WERI-Rb-1 (cell line): ENCODE measurements at regions not wholly inside any gene's neighbourhood (a gene's known extent, or its start where the extent isn't known, plus 50 kb on each side); places are given as distances from the start of the nearest gene placed in this dataset.
A peak's percentile ranks its signal among the peaks of the same experiment; 100 is the strongest.

Experiments used
- DNase-seq: peaks from one replicate; pipeline ENCODE4 v3.0.0-alpha.2; 2020
- H3K27ac ChIP-seq: fragments of 250-450 bp; sonication (Bioruptor Pico); 2 replicates; pipeline ENCODE4 v1.5.1; 2020; ENCODE audit warnings: mild to moderate bottlenecking, moderate library complexity
- H3K27me3 ChIP-seq: fragments of 250-450 bp; sonication (Bioruptor Pico); 2 replicates; pipeline ENCODE4 v1.5.1; 2021; ENCODE audit warnings: mild to moderate bottlenecking, low read depth, moderate library complexity; ENCODE audit not compliant: insufficient read depth, severe bottlenecking
- H3K36me3 ChIP-seq: fragments of 250-450 bp; sonication (Bioruptor Pico); 2 replicates; pipeline ENCODE4 v1.5.1; 2020; ENCODE audit warnings: mild to moderate bottlenecking, moderate library complexity
- H3K4me3 ChIP-seq: 2 replicates; pipeline ENCODE4 v1.5.1; 2011; ENCODE audit warnings: low read depth, mild to moderate bottlenecking, control low read depth, low read length
- H3K9me3 ChIP-seq: fragments of 250-450 bp; sonication (Bioruptor Pico); 2 replicates; pipeline ENCODE4 v1.5.1; 2021; ENCODE audit warnings: mild to moderate bottlenecking, moderate library complexity; ENCODE audit not compliant: severe bottlenecking
- TF ChIP-seq, protein P1 (sequence below): IDR thresholded peaks from 2 replicates; pipeline ENCODE4 v1.5.1; 2011; ENCODE audit warnings: low read depth, mild to moderate bottlenecking, control low read depth, inconsistent platforms, low read length

DNA sequence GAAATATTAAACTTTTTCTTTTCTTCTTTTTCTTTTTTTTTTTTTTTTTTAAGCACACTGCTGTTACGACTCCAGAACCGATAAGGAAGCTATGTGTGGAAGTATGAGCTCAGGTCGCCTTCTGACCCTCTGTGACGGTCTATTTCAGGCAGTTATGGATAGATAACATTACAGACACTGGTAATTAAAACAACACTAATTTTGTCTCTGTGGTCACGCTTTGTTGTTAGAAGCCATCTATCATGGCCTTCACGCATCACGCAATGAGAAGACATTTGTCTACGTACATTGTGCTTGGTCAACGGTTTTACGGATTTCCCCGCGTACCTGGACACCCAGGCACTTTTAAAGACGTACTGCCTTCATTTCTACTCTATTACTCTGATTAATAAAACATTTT lies 306.0 kb upstream of the ZNF507 start:
- no peak for DNase-seq
- no peaks in the 10 kb centered on the region for H3K27me3 ChIP-seq
- H3K27ac ChIP-seq, result no peak overlapping the region
- no peaks in the 10 kb centered on the region for H3K36me3 ChIP-seq
- H3K4me3 ChIP-seq, result no peak overlapping the region
- no peaks in the 10 kb centered on the region for H3K9me3 ChIP-seq
- TF ChIP-seq, protein P1, sequence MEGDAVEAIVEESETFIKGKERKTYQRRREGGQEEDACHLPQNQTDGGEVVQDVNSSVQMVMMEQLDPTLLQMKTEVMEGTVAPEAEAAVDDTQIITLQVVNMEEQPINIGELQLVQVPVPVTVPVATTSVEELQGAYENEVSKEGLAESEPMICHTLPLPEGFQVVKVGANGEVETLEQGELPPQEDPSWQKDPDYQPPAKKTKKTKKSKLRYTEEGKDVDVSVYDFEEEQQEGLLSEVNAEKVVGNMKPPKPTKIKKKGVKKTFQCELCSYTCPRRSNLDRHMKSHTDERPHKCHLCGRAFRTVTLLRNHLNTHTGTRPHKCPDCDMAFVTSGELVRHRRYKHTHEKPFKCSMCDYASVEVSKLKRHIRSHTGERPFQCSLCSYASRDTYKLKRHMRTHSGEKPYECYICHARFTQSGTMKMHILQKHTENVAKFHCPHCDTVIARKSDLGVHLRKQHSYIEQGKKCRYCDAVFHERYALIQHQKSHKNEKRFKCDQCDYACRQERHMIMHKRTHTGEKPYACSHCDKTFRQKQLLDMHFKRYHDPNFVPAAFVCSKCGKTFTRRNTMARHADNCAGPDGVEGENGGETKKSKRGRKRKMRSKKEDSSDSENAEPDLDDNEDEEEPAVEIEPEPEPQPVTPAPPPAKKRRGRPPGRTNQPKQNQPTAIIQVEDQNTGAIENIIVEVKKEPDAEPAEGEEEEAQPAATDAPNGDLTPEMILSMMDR, result no peak

DNA sequence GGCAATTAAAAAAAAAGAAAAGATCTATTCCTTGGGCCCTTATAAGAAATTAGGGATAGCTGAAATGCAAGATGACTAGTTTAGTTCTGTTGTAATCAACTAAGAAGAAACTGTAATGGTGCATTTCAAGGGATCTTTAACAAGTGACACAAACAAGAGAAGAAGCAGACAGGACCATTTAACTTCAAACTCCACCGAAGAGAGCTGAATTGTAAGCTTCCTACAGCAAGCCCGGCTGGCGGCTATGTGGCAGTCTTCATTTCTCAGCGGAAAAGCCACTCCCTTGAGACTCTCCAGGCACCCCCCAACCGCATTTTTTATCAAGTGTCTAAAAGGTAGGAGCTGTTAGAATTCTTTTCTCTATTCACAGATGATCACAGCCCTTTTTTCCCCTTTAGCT lies 305.2 kb upstream of the ZNF507 start:
- TF ChIP-seq, protein P1, result no peak
- no peaks in the 10 kb centered on the region for H3K9me3 ChIP-seq
- H3K36me3 ChIP-seq, result no peaks in the 10 kb centered on the region
- DNase-seq, result no peak
- H3K27me3 ChIP-seq, result no peaks in the 10 kb centered on the region
- no peak overlapping the region for H3K4me3 ChIP-seq
- H3K27ac ChIP-seq, result no peak overlapping the region

DNA sequence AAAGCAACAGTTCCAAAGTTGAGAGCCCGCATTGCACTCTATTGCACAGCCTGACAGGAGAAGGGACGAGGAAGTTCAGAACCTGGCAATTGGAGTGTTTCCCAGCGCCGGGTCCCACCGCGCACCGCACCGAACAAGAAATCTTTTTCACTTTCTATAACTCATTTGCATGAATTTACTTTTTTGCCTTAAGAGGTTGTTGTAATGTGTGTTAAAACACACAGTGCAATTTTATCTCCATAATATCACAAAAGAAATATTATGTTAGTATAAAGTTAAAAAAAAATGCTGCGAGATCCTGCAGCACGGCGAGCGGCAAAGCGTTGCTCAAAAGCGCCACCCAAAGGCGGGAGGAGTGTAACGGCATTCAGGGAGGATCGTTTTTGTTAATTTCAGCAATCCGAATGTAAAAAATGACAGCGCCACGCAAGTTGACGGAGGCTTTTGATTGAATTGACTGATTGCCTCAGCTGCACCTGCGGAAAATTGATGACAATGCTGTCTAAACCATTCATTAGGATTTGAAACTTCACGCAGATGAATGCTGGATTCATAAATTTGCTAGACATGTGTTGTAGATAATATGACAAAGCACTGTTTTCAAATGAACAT lies 303.6 kb upstream of the ZNF507 start:
- no peaks in the 10 kb centered on the region for H3K27me3 ChIP-seq
- H3K4me3 ChIP-seq, result no peak overlapping the region

DNA sequence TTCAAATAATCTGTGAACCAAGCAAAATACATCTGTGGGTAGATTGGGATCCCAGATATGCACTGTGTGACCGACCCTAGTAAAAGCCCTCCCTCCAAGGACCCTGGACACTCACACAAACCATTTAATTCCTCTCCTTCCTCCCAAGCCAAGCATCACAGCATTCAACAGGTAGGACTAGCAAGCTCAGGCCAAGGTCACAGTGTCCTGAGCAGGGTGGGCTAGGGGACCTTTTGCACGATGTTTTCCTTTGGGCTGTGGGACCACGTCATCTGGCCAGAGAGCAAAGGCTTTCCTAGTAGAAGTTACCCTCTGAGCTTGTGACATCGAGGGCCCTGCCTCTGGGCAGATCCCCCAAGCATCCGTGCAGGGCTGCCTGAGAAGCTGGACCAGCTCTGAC lies 297.6 kb upstream of the ZNF507 start:
- Histone ChIP-seq H3K9me3 (no peaks in the 10 kb centered on the region), H3K27ac (no peak overlapping the region), H3K36me3 (no peaks in the 10 kb centered on the region), H3K4me3 (no peak overlapping the region), H3K27me3 (no peaks in the 10 kb centered on the region)
- no peak for DNase-seq
- TF ChIP-seq, protein P1, result no peak

More for the DNA sequence above, 303.6 kb upstream of the ZNF507 start:
- H3K27ac ChIP-seq, result no peak overlapping the region
- TF ChIP-seq, protein P1, result peak; percentile 72
- peak; percentile 52 for DNase-seq
- no peaks in the 10 kb centered on the region for H3K36me3 ChIP-seq
- H3K9me3 ChIP-seq, result no peaks in the 10 kb centered on the region

DNA sequence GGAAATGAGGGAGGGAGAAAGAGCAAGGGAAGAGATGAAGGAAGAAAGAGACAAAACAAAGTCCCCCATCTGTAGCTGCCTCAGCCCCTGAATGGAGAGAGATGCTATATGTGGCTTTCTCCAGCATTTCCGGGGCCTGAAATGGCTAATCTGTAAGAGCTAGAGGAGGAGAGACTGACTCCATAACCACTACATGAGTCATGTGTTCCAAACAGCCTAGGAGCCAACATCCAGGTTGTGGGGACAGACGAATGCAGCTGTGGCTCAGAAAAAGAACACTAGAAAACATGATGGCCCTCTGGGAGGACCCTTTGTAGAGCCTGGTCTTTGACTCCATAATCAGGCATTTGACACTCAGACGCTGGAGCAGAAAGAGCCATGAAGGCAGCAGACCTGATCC lies 292.0 kb upstream of the ZNF507 start:
- no peak for DNase-seq
- no peaks in the 10 kb centered on the region for H3K27me3 ChIP-seq

More for the DNA sequence above, 292.0 kb upstream of the ZNF507 start:
- Histone ChIP-seq H3K36me3 (no peaks in the 10 kb centered on the region), H3K4me3 (no peak overlapping the region), H3K27ac (no peak overlapping the region), H3K9me3 (no peaks in the 10 kb centered on the region)
- TF ChIP-seq, protein P1, result no peak
